ENCODE measurements at regions not wholly inside any gene's neighbourhood (a gene's known extent, or its start where the extent isn't known, plus 50 kb on each side); places are given as distances from the start of the nearest gene placed in this dataset.
"Not testable (repeated sequence)": the region's sequence is repeated elsewhere in the genome, so short reads cannot be mapped to it uniquely, and the experiment has no call there.

GRCh38 chr7:149334930-149335329, 72.9 kb downstream of the ZNF783 start:
- no peaks in the 10 kb centered on the region for H3K4me1 Mint-ChIP-seq (ENCODE audit: low read depth)
- peaks cover 2% of the 10 kb centered on the region for H3K27me3 Mint-ChIP-seq
- H3K27ac Mint-ChIP-seq: no peak overlapping the region
- no peaks in the 10 kb centered on the region for H3K36me3 Mint-ChIP-seq (ENCODE audit: low read depth)
- H3K9me3 Mint-ChIP-seq: peaks cover 23% of the 10 kb centered on the region
- H3K4me3 Mint-ChIP-seq: no peak overlapping the region
- intact Hi-C loops (cut with micrococcal nuclease): no loop called here

DNA sequence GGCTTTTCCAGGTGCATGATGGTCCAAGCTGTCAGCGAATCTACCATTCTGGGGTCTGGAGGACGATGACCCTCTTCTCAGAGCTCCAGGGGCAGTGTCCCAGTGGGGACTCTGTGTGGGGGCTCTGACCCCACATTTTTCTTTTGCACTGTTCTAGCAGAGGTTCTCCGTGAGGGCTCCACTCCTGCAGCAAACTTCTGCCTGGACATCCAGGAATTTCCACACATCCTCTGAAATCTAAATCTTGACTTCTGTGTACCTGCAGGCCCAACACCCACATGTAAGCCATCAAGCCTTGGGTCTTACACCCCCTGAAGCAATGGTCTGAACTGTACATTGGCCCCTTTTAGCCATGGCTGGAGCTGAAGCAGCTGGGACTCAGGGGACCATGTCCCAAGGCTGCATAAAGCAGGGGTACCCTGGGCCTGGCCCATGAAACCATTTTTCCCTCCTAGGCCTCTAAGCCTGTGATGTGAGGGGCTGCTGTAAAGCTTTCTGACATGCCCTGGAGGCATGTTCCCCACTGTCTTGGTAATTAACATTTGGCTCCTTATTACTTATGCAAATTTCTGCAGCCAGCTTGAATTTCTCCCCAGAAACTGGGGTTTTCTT, 86.9 kb downstream of the ZNF783 start:
- H3K9me3 Mint-ChIP-seq: peaks cover 60% of the 10 kb centered on the region
- intact Hi-C loops (cut with micrococcal nuclease): no loop called here
- H3K4me1 Mint-ChIP-seq (ENCODE audit: low read depth): no peaks in the 10 kb centered on the region
- H3K36me3 Mint-ChIP-seq (ENCODE audit: low read depth): no peaks in the 10 kb centered on the region
- H3K4me3 Mint-ChIP-seq: no peak overlapping the region
- no peaks in the 10 kb centered on the region for H3K27me3 Mint-ChIP-seq
- H3K27ac Mint-ChIP-seq: no peak overlapping the region

- no peaks in the 10 kb centered on the region for H3K36me3 Mint-ChIP-seq (ENCODE audit: low read depth)
- no peaks in the 10 kb centered on the region for H3K4me1 Mint-ChIP-seq (ENCODE audit: low read depth)
- H3K27me3 Mint-ChIP-seq: no peaks in the 10 kb centered on the region
- no peak overlapping the region for H3K27ac Mint-ChIP-seq
- intact Hi-C loops (cut with micrococcal nuclease): no loop called here
- no peak overlapping the region for H3K4me3 Mint-ChIP-seq
- peaks cover 29% of the 10 kb centered on the region for H3K9me3 Mint-ChIP-seq
These were observed 91.9 kb downstream of the ZNF783 start for GRCh38 chr7:149353739-149354504.

DNA sequence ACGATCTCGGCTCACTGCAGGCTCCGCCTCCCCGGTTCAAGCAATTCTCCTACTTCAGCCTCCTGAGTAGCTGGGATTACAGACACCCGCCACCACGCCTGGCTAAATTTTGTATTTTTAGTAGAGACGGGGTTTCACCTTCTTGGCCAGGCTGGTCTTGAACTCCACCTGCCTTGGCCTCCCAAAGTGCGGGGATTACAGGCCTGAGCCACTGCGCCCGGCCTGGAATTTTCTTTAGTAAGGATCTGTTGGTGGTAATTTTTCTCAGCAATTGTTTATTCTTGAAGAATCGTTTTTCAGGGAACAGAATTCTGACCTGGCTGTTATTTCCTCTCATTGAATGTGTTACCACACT, 93.0 kb downstream of the ZNF783 start:
- H3K27ac Mint-ChIP-seq; H3K4me3 Mint-ChIP-seq; H3K27me3 Mint-ChIP-seq; H3K36me3 Mint-ChIP-seq (ENCODE audit: low read depth); H3K4me1 Mint-ChIP-seq (ENCODE audit: low read depth); intact Hi-C loops (cut with micrococcal nuclease): not testable (repeated sequence)
- H3K9me3 Mint-ChIP-seq: peaks cover 29% of the 10 kb centered on the region

- Mint-ChIP-seq H3K27ac (no peak overlapping the region), H3K36me3 (ENCODE audit: low read depth) (no peaks in the 10 kb centered on the region), H3K27me3 (no peaks in the 10 kb centered on the region), H3K9me3 (peaks cover 31% of the 10 kb centered on the region), H3K4me1 (ENCODE audit: low read depth) (no peaks in the 10 kb centered on the region), H3K4me3 (no peak overlapping the region)
- intact Hi-C loops (cut with micrococcal nuclease): no loop called here
These were observed 93.5 kb downstream of the ZNF783 start for GRCh38 chr7:149355390-149356048.

- Mint-ChIP-seq H3K4me1 (ENCODE audit: low read depth) (no peaks in the 10 kb centered on the region), H3K4me3 (no peak overlapping the region), H3K9me3 (peaks cover 39% of the 10 kb centered on the region), H3K27ac (no peak overlapping the region), H3K27me3 (peaks cover 7% of the 10 kb centered on the region), H3K36me3 (ENCODE audit: low read depth) (no peaks in the 10 kb centered on the region)
- intact Hi-C loops (cut with micrococcal nuclease): no loop called here
These were observed 98.2 kb downstream of the ZNF777 start for GRCh38 chr7:149362696-149363095.

- Mint-ChIP-seq H3K27ac (no peak overlapping the region), H3K9me3 (peaks cover 16% of the 10 kb centered on the region), H3K4me1 (ENCODE audit: low read depth) (no peaks in the 10 kb centered on the region), H3K4me3 (no peak overlapping the region), H3K27me3 (peaks cover 8% of the 10 kb centered on the region), H3K36me3 (ENCODE audit: low read depth) (no peaks in the 10 kb centered on the region)
- intact Hi-C loops (cut with micrococcal nuclease): no loop called here
These were observed 93.3 kb downstream of the ZNF777 start for GRCh38 chr7:149367418-149368180.

GRCh38 chr7:149369497-149369896, 91.4 kb downstream of the ZNF777 start:
- H3K4me1 Mint-ChIP-seq (ENCODE audit: low read depth): no peaks in the 10 kb centered on the region
- H3K36me3 Mint-ChIP-seq (ENCODE audit: low read depth): no peaks in the 10 kb centered on the region
- peaks cover 34% of the 10 kb centered on the region for H3K9me3 Mint-ChIP-seq
- no peak overlapping the region for H3K4me3 Mint-ChIP-seq
- H3K27me3 Mint-ChIP-seq: peaks cover 8% of the 10 kb centered on the region
- intact Hi-C loops (cut with micrococcal nuclease): no loop called here
- no peak overlapping the region for H3K27ac Mint-ChIP-seq

DNA sequence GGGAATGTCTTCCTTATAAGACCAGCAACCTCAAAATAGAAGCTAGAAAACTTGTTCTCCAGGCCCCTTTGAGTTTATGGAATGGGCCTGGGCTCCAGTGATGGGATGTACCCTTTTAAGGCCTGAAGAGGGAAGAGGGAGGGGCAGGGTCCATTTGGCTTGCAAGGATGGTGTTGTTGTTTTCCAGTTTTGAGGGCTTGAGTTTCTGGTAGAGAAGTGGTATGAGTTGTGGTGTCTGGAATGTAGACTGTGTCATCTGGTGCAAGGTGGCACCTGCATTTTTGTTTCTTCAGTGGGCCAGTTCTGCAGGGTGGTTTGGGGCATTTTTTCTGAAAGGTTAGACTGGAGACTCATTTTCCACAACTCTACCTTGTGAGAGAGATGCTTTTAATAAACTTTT, 90.1 kb downstream of the ZNF777 start:
- Mint-ChIP-seq H3K36me3 (ENCODE audit: low read depth) (no peaks in the 10 kb centered on the region), H3K4me1 (ENCODE audit: low read depth) (no peaks in the 10 kb centered on the region), H3K9me3 (peaks cover 36% of the 10 kb centered on the region), H3K27me3 (peaks cover 4% of the 10 kb centered on the region), H3K4me3 (no peak overlapping the region), H3K27ac (no peak overlapping the region)
- intact Hi-C loops (cut with micrococcal nuclease): no loop called here

DNA sequence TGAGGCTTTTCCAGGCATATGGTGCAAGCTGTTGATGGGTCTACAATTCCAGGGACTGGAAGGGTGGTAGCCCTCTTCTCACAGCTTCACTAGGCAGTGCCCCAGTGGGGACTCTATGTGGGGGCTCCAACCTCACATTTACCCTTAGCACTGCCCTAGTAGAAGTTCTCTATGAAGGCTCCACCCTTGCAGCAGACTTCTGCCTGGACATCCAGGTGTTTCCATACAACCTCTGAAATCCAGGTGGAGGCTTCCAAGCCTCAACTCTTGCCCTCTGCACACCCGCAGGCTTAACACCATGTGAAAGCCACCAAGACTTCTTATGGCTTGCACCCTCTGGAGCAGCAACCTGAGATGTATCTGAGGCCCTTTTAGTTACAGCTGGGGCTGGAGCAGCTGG, 87.8 kb downstream of the ZNF777 start:
- intact Hi-C loops (cut with micrococcal nuclease): no loop called here
- Mint-ChIP-seq H3K27me3 (no peaks in the 10 kb centered on the region), H3K4me3 (no peak overlapping the region), H3K36me3 (ENCODE audit: low read depth) (no peaks in the 10 kb centered on the region), H3K9me3 (peaks cover 36% of the 10 kb centered on the region), H3K27ac (no peak overlapping the region), H3K4me1 (ENCODE audit: low read depth) (no peaks in the 10 kb centered on the region)

DNA sequence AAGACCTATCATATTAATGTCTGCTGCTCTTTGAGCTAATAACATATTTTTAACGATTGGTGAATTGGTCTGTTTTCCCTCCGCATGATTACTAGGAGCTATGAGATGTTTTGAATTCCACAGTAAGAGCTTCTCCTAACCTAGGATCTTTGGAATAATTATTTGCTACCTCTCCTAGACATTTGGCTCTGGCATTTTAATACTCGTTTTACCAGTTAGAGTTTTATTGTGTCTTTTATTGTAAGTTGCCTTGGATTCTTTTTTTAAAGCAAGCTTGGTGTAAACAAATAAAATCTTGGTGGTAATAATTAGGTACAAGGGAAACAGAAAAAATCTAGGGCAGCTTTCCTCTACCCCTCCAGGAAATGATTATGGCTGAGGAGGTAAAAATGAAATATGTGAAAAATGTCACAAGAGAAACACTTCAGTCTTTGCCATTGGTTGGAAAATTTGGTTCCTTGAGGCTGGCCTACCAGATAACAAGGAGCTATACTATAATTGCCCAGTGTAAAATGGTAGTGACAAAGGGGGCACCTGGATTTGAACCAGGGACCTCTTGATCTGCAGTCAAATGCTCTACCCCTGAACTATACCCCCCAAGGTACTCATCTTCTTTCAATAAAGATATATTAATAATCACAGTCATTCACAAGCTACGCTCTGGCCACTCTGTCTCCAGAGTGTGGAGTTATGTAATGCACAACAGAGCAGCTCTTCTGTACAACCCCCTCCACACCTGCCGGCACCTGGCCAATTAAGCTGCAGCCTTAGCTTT, 85.4 kb downstream of the ZNF777 start:
- Mint-ChIP-seq H3K9me3 (peaks cover 55% of the 10 kb centered on the region), H3K4me3 (no peak overlapping the region), H3K27ac (no peak overlapping the region), H3K36me3 (ENCODE audit: low read depth) (no peaks in the 10 kb centered on the region), H3K27me3 (no peaks in the 10 kb centered on the region), H3K4me1 (ENCODE audit: low read depth) (no peaks in the 10 kb centered on the region)
- intact Hi-C loops (cut with micrococcal nuclease): no loop called here

- Mint-ChIP-seq H3K36me3 (ENCODE audit: low read depth) (no peaks in the 10 kb centered on the region), H3K9me3 (peaks cover 58% of the 10 kb centered on the region), H3K4me3 (no peak overlapping the region), H3K4me1 (ENCODE audit: low read depth) (no peaks in the 10 kb centered on the region), H3K27ac (no peak overlapping the region), H3K27me3 (no peaks in the 10 kb centered on the region)
- intact Hi-C loops (cut with micrococcal nuclease): no loop called here
These were observed 83.5 kb downstream of the ZNF777 start for GRCh38 chr7:149377386-149377785.

DNA sequence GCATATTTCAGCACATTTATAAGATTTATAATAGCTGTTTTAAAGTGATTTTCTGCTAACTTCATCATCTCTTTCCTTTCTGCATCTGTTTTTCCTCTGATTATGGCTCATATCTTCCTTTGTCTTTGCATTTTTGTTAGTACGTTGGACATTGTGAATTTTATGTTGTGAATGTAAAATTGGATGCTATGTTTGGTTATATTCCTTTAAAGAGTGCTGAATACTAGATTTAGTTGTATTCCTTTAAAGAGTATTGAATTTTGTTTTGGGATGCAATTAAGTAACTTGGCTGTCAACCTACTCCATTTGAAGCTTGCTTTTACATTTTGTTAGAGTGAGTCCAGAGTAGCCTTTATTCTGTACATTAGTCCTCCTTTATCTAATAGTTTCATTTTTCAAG, 81.2 kb downstream of the ZNF777 start:
- H3K9me3 Mint-ChIP-seq: peaks cover 37% of the 10 kb centered on the region
- intact Hi-C loops (cut with micrococcal nuclease): no loop called here
- no peak overlapping the region for H3K4me3 Mint-ChIP-seq
- H3K27ac Mint-ChIP-seq: no peak overlapping the region
- no peaks in the 10 kb centered on the region for H3K4me1 Mint-ChIP-seq (ENCODE audit: low read depth)
- H3K36me3 Mint-ChIP-seq (ENCODE audit: low read depth): no peaks in the 10 kb centered on the region
- H3K27me3 Mint-ChIP-seq: no peaks in the 10 kb centered on the region
